IPS-11a (cell line): ENCODE measurements at regions not wholly inside any gene's neighbourhood (a gene's known extent, or its start where the extent isn't known, plus 50 kb on each side); places are given as distances from the start of the nearest gene placed in this dataset.
"Not testable (repeated sequence)": the region's sequence is repeated elsewhere in the genome, so short reads cannot be mapped to it uniquely, and the experiment has no call there.

ENCODE experiments used
- H3K4me3 ChIP-seq: one replicate; pipeline ENCODE4 v1.5.1; 2013; ENCODE audit warnings: low read depth, low read length, control low read depth

DNA sequence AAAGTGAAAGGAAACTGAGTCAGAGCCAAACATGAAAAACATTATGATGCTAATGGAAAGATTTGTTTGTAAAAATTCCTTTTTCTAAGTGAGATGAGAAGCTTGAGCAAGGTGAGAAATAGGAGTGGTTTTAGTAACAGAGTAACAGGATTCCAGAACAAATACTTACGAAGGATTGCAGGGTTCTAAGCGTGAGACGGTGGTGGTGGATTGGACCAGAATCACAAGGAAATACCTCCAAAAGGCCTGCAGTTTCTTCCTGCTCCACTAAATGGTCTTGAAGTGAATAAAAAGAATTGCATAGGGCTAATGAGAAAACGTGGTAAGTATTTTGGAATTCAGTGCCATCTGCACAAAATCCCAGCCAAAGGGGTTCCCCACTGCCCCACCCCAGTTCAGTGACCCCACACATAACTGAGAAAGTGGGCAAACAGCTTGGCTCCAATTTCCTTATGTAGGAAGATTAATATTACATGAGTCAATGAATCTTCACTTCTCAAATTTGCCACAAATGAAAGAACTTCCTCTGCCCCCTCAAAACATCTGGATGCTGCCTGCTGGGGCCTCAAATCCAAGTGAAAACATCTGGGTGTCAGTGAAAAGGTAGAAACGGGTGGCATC is 283.8 kb upstream of the NR2F2 start:
- no peak overlapping the region for H3K4me3 ChIP-seq

DNA sequence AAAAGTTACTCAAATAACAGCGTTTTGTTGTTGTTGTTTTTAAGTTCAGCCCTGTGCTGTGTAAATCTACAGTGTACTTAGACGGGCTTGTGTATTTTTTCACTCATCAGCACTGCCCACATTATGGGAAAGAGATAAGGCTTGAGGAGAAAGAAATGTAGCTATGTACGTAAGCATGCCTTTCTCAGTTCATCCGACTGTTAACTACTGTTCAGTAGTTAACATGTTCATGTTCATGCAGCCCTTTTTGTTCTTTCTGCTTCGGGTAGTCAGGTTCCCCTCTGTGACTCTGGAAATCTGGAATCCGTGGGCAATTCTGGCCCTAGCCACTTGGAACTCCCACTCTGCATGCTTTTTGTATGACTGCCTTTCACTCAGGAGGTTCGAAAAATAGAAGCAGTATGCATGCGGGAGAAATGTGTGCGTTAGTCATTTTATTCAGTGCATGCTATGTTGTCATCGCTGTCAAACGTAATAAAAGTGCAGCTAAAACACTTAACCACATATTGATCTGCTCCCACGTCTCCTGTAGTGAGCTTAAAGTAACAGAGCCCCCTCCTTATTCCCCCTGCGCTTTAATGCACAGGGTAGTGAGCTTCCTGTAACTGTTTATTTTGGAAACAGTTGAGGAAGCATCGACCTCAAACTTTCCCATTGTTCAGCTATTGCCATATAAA is 283.1 kb upstream of the NR2F2 start:
- H3K4me3 ChIP-seq, result no peak overlapping the region

DNA sequence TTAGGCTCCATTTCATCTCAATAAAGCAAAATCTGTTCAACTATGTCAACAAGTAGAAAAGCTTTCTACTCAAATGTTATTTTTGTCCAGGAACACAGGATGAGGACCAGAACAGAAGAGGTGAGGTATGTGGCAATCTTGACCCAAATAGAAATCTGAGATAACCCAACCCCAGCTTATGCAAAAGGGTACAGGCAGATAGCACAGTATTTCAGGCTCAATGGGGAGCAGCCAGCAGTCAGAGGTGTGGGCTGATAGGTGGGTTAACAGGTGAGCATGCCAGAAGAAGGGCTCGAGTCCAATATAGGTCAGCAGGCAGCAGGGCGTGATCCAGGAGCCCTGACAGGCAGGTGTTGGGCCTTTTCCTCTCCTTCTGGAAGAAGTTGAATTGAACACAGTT is 281.2 kb upstream of the NR2F2 start:
- no peak overlapping the region for H3K4me3 ChIP-seq

DNA sequence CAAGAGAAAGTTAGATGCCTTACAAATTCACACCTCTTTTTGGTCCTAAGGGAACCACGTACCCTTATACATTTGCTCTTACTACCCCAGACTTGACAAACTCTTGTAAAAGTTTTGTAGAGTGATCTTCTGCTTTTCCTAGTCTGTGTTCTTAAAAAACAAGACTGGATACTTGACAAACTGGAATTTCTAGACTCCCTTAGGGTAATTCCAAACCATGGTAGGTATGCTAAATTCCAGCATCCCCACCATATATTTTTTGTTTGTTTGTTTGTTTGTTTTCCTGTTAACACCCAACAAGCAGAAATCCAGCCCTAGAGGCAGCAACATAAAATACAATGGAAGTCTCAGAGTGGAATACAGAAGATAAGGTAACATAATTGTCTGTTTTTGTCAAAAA is 280.7 kb upstream of the NR2F2 start:
- no peak overlapping the region for H3K4me3 ChIP-seq

DNA sequence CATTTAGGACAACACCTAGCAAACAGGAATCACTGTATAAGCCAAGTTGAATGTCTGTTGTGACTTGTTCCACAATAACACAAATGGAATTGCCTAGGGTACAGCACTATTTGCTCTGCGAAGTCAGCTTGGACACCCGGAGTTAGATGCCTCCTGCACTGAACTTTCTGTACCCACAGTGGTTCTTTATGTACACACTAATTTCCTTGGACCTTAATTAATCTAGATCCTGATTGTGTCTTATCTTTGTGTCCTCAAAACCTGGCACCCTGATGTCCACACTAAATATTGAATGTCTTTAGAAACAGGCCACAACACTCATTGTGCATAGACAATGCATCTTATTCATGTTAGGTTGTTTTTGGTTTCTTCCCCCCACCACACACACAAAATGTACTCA is 278.9 kb upstream of the NR2F2 start:
- no peak overlapping the region for H3K4me3 ChIP-seq

DNA sequence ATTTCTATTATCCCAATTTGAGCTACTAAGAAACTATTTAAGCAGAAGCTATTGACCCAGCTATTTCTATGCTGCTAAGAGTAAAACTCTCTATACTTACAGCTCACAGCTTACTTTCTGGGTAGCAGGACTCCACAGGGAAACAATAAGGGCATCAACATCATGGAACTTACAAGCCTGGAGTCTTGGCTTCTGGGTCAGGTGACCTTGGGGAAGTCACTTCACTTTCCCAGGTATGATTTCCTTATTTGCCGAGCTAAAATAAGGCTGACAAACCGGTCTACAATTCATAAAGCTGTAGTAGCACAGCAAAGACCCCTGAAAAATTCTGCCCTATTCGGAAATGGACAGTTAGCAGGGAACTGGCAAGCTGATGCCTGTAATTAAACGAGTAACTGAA is 278.3 kb upstream of the NR2F2 start:
- no peak overlapping the region for H3K4me3 ChIP-seq

DNA sequence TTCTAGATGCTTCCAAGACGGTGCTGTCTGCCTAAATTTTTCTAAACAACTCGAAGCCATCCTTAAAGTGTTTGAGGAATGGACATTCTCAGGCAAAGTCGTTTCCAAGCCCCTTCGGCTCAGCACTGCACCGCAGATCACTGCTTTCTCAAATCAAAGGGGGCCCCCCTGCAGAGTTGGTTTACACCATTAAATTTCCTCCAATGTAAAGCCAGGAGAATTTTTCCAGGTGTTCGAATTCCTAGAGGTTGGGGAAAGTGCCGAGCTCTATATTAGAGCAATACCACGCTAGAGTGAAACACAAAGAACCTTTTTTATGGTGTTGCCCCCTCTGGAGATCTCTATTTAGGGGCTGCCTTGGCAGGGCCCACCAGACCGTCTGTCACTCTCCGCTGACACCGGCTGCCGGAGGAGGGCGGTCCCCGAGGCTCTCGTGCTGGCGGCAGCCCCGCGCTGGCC is 277.9 kb upstream of the NR2F2 start:
- H3K4me3 ChIP-seq, result no peak overlapping the region

DNA sequence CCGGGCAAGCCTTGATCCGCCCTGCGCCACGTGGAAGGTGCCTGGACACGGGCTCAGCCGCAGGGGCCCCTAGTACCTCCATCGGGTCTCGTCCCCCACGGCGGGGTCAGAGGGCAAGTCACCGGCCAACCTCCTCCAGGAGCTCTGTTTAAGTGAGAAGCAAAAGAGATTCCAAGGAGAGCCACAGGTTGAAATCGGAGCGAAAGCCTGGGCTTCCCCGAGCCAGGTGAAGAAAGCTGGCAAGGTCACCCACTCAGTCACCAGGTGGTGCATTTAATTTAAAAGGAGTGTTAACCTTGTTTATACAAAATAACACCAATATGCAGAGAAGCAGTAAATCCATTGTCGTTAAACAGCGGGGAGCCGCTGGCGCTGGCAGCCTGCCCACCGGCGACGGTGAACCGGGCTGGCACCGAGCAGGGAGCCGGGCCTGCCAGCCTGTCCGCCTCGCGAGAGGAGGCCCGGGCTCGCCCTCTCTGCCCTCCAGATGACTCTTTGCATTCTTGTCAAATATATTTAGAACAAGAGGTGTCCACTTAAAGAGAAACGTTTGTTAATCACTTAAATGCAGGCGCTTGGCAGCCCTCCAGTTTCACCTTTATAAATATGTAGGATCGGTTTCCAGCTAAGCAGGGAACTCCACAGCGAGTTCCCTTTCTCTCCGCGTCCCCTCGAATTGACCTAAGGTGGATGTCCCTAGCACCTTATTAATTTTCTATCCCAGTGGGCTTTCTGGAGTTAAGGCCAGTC is 277.3 kb upstream of the NR2F2 start:
- peak overlapping the region; percentile 18 for H3K4me3 ChIP-seq

DNA sequence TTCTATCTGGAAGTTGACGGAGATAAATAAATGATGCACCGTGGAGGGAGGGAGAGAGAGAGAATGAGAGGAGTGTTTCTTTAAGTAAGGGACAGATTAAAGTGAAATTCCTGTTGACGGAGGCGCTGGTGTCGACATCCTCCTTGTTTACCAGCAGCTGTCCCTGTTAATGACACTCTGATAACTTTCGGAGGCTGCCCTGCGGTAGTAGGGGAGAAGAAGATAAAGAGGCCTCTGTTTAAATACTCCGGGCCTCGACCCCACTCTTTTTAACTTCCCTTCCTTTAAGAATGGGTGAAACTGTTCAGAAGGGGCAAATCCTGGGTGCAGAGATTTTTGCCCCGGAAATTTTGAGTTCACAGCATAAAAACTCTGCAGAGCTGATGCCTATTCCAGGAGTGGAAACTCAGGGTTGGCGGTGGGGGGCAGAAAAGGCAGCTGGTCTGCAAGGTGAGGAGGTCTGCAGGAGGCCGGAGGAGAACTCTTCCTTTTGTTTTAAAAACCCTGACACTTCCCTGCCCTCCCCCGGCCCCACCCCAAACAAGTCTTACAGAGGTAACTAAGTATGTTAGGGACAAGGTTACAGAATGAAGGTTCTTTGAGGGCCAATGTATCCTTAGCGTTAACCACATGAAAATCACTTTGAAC is 276.6 kb upstream of the NR2F2 start:
- no peak overlapping the region for H3K4me3 ChIP-seq

DNA sequence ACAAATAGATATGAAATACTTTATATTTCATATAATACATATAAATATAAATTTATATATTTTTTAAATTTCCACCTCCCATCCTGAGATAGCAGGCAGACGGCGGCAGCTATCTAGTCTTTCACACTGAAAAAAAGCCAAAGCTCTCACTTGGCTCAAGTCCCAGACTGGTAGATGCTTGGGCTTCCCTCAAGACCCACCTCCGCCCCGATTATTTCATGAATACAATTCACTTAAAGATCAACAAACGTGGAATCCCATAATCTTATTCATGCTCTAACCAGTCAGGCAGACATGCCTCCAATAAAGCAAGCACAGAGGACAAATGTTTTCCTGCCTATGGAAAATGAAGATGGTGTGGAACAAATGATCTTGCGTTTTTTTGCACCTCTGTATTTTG is 275.9 kb upstream of the NR2F2 start:
- H3K4me3 ChIP-seq, result no peak overlapping the region

DNA sequence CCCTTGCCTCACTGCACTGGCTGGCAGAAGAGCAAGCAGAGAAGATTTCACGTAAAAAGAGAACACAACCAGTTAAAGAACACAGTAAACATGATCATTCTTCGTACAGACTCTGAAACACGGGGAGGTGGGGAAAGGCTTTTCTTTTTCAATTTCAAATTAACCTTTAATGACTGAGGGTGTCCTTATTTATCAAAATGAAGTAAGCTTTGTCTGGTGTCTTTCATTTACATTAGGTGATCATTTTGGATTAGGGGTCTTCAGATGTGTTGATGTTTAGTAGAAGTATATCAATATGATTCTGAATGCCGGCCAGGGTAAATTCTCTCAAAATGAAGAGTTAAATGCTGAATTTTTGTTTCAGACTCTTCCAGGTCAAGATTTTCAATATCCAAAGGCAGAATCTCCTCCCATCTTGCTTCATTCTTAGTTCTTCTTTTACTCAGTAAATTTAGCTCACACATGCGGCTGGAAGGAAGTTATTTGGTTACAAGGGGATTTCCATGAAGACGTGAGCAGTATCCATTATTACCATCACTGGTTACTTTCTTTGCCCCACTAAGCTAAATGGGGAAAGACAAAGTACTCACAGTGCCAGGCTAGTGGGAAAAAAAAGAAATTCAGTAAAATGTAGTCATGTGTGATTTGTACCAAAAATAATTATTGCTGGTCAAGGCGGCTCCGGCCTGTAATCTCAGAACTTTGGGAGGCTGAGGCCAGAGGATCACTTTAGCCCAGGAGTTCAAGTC is 272.2 kb upstream of the NR2F2 start:
- no peak overlapping the region for H3K4me3 ChIP-seq

DNA sequence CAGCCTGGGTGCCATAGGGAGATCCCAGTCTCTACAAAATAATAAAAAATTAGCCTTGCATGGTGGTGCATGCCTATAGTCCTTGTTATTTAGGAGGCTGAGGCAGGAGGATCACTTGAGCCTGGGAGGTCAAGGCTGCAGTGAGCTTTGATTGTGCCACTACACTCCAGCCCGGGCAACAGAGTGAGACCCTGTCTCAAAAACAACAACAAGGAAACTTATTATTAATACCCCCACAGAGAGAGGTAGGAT is 271.7 kb upstream of the NR2F2 start:
- not testable (repeated sequence) for H3K4me3 ChIP-seq

DNA sequence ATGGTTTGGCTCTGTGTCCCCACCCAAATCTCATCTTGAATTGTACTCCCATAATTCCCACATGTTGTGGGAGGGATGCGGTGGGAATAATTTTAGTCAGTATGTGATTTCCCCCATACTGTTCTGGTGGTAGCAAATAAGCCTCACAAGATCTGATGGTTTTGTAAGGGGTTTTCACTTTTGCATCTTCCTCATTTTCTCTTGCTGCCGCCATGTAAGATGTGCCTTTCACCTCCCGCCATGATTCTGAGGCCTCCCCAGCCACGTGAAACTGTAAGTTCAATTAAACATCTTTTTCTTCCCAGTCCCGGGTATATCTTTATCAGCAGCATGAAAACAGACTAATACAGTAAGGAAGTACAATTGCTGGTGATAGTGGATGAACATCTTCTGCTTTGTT is 269.9 kb upstream of the NR2F2 start:
- H3K4me3 ChIP-seq, result not testable (repeated sequence)

DNA sequence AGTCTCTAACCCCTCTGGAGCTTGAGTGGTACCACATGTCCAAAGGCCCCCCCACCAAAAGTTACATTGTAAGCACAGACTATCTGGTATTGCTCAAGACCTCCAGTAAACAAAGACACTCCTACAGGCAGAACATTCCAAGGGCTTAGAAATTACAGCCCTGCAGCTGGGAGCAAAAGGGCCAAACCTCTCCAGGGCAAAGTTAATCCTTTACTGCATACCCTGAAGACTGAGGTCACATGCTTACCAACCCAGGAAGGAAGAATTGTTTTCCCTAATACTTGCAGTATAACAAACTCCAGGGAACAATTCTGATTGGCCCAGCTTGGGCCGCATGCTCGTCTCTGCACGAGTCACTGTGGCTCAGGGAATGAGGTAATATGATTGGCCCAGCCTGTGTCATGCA is 266.1 kb upstream of the NR2F2 start:
- no peak overlapping the region for H3K4me3 ChIP-seq

DNA sequence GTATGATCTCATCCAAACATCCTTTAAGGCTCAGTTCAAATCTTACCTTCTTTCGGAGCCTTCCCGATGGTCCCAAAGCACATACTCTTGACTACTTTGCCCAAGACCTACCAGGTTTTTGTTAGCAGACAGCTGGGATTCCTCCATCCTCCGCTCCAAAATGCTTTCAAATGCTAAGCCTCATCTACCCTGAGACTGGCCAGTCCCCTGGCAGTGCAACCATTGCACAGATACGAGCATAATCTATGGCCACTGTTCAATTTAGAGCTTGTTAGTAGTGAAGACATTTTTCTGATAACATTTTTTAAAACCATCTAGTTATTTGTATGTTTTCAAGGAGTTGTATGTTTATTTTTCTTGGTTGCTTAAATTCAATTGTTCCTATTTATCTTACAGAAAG is 264.4 kb upstream of the NR2F2 start:
- H3K4me3 ChIP-seq, result no peak overlapping the region

DNA sequence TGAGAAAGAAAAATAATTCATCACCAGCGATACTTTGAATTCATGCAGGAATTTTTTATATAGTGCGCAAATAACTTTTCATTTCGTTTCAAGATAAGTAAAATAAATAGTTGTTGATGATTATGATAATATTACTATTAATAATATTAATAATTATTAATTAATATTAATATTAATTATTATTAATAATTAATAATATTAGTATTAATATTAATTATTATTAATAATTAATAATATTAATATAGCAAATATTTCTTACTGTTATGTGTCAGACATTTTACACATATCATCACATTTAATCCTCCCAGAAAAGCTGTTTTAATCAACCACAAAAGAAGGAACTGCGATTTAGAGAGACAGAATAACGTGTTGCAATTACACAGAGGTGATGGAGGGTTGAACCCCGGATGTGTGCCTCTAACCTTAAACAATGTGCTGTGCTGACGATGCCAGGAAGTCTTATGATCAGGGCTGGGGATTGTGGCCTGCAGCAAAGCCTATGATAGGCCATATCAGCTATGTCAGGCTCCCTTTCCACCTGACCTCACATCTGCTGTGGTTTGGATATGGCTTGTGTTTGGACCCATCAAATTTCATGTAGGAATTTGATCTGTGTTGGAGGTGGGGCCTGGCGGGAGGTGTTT is 263.5 kb upstream of the NR2F2 start:
- H3K4me3 ChIP-seq, result no peak overlapping the region

DNA sequence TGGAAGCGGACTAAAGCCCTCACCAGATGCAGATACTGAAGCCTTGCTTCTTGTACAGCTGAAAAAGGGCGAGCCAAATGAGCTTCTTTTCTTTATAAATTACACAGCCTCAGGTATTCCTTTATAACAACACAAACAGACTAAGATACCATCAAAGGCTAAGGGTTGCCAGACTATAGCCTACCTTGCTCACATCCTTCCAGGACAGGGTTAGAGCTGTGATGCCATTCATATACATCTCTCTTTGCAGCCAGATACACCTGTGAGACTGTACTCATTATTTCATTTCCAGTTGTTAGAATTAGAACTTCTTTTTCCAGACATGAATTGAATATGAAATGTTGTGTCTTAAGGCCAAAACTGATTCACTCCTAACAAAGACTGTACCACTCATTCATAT is 262.8 kb upstream of the NR2F2 start:
- no peak overlapping the region for H3K4me3 ChIP-seq

DNA sequence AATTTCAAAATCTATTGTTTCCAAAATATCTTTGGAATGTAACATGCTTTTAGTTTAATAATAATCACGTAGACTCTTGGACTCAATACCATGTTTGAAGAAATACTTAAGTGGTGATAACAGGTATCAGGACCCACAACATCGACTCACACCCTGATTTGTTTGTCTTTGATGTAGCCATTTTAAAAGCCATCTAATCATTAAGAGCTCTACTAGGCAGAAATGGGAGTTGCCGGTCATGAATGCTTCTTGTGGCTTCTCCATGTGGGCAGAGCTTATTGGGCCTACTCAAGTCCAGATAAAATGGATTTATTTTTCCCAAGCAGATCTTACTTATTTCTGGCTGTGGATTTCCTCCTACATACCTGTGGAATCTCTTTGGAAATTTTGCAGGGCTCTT is 261.6 kb upstream of the NR2F2 start:
- H3K4me3 ChIP-seq, result no peak overlapping the region

DNA sequence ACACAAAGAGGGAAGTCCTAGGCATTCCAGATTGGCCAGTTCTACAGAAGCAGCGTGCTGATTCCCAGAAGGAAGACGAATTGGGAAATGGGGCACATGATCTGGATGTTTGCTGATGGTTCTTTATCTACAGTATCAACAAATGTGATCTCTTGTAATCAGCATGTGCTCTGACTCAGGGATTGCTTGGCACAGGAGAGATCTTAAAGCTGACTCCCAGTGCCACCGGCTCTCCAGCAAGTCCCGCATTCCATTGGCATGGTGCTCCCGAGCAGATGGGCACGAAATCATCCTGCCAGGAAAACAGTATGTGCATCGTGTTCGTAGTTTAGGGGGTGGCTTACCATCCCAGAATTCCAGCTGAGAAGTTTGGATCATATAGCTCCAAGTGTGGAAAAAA is 259.9 kb upstream of the NR2F2 start:
- H3K4me3 ChIP-seq, result no peak overlapping the region

DNA sequence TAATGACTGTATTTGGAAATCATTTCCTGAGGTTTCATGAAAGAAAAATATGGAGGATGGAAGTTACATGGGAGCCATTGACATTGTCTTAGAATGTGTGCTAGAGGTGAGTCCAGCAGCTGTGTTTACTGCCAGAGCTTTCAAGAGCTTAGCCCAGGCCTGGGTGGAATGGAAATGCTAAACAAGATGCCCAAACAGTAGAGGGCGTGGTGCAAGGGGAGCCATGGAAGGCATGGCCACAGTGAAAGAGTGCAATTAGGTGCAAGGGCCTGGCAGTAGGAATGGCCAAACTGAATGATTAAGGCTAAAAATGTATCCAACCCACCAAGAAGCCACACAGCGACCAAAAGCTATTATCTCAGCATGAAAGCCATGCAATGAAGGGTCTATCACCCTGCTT is 257.7 kb upstream of the NR2F2 start:
- no peak overlapping the region for H3K4me3 ChIP-seq

DNA sequence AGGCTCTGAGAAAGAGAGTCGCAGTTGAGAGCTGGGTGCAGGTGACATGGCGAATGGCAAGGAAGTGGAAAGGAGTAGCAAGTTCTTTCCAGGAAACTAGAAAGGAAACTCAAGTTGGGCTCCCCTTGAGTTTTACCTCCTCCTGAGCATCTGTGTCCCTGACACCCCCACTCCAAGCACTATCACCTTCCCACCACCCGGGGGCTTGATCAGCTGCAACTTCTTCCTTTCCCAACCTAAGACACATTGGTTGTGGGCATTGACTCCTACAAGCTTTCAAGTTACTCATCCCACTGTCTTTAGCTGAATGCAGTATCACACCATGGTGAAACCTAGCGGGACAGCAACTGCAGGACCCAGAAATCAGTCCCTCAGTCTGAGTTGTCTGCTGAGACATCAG is 256.6 kb upstream of the NR2F2 start:
- H3K4me3 ChIP-seq, result no peak overlapping the region
